Gastrocnemius medialis (tissue), 4 donors: ENCODE measurements at regions not wholly inside any gene's neighbourhood (a gene's known extent, or its start where the extent isn't known, plus 50 kb on each side); places are given as distances from the start of the nearest gene placed in this dataset.

Experiments
- POLR2A ChIP-seq, 2 donors: fragments of 450-650 bp; IDR thresholded peaks; one replicate each; pipeline ENCODE4 v1.6.1; 2017; ENCODE audit warnings: antibody characterized with exemption in 2 of 2, mild to moderate bottlenecking in 2 of 2, moderate library complexity in 2 of 2
- TF ChIP-seq, protein P1 (sequence below), 5 experiments: fragments of 450-650 bp in 3 of 5; fragments of 200-600 bp in 2 of 5; sonication (generic) in 2 of 5; IDR thresholded peaks in 4 of 5; conservative IDR thresholded peaks in 1 of 5; 1 replicate in 4 of 5; 2 replicates in 1 of 5; pipeline ENCODE4 v1.5.1; 2016 to 2019; ENCODE audit warnings: antibody characterized with exemption in 5 of 5, mild to moderate bottlenecking in 3 of 5, moderate library complexity in 3 of 5

DNA sequence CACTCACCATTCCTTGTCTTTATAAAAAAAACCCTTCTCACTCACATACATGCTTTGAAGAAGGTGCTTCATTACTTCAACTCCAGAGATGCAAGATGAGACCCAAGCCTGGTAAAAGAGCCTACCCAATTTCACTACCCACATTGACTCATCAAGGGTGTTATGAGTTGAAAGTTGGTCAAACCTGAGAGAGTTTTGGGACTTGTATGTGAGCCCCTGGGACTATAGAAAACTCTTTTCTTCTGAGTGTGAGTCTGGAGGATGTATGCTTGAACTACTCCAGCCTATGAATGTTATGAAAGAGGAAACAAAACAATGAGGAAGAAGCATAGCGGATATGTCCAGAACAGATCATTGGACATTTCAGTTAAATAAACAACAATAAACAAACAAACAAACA is 106.5 kb upstream of the SATB1 start:
- TF ChIP-seq, protein P1, sequence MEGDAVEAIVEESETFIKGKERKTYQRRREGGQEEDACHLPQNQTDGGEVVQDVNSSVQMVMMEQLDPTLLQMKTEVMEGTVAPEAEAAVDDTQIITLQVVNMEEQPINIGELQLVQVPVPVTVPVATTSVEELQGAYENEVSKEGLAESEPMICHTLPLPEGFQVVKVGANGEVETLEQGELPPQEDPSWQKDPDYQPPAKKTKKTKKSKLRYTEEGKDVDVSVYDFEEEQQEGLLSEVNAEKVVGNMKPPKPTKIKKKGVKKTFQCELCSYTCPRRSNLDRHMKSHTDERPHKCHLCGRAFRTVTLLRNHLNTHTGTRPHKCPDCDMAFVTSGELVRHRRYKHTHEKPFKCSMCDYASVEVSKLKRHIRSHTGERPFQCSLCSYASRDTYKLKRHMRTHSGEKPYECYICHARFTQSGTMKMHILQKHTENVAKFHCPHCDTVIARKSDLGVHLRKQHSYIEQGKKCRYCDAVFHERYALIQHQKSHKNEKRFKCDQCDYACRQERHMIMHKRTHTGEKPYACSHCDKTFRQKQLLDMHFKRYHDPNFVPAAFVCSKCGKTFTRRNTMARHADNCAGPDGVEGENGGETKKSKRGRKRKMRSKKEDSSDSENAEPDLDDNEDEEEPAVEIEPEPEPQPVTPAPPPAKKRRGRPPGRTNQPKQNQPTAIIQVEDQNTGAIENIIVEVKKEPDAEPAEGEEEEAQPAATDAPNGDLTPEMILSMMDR (IDR thresholded peaks at IDR 0.05 in 4 of 5, conservative IDR thresholded peaks at IDR 0.05 in 1 of 5) = no peak
- no peak for TF ChIP-seq POLR2A (IDR thresholded peaks at IDR 0.05)
